Peyer's patch (tissue), 4 donors: ENCODE measurements at regions not wholly inside any gene's neighbourhood (a gene's known extent, or its start where the extent isn't known, plus 50 kb on each side); places are given as distances from the start of the nearest gene placed in this dataset.

Experiments
- DNase-seq, 3 donors: peaks; one replicate each; pipeline ENCODE4 v3.0.0-alpha.2; 2017 to 2019
- H3K27ac ChIP-seq, 4 donors: fragments of 200-600 bp; sonication (generic); one replicate each; pipeline ENCODE4 v1.5.1; 2016 to 2019
- H3K27me3 ChIP-seq, 2 donors: fragments of 200-600 bp; sonication (generic); one replicate each; pipeline ENCODE4 v1.5.1; 2019
- H3K36me3 ChIP-seq, 3 donors: fragments of 200-600 bp; sonication (generic); one replicate each; pipeline ENCODE4 v1.5.1; 2016 to 2019
- H3K4me1 ChIP-seq, 4 donors: fragments of 200-600 bp; sonication (generic); one replicate each; pipeline ENCODE4 v1.5.1; 2016 to 2019
- H3K4me3 ChIP-seq, 4 donors: fragments of 200-600 bp; sonication (generic); 1 replicate in 3 of 4; 2 replicates in 1 of 4; pipeline ENCODE4 v1.5.1; 2016 to 2019; ENCODE audit warnings: mild to moderate bottlenecking in 1 of 4
- H3K9me3 ChIP-seq, 4 donors: fragments of 200-600 bp; sonication (generic); one replicate each; pipeline ENCODE4 v1.5.1; 2016 to 2019; ENCODE audit warnings: mild to moderate bottlenecking in 1 of 4
- POLR2A ChIP-seq, 2 donors: fragments of 450-650 bp; IDR thresholded peaks; one replicate each; pipeline ENCODE4 v1.5.1; 2017; ENCODE audit warnings: antibody characterized with exemption in 2 of 2, mild to moderate bottlenecking in 2 of 2, moderate library complexity in 2 of 2
- TF ChIP-seq, protein P1 (sequence below), 6 experiments: fragments of 450-650 bp in 4 of 6; fragments of 200-600 bp in 2 of 6; sonication (generic) in 1 of 6; IDR thresholded peaks; one replicate each; pipeline ENCODE4 v1.5.1; 2017 to 2019; ENCODE audit warnings: antibody characterized with exemption in 6 of 6, mild to moderate bottlenecking in 3 of 6, moderate library complexity in 1 of 6

DNA sequence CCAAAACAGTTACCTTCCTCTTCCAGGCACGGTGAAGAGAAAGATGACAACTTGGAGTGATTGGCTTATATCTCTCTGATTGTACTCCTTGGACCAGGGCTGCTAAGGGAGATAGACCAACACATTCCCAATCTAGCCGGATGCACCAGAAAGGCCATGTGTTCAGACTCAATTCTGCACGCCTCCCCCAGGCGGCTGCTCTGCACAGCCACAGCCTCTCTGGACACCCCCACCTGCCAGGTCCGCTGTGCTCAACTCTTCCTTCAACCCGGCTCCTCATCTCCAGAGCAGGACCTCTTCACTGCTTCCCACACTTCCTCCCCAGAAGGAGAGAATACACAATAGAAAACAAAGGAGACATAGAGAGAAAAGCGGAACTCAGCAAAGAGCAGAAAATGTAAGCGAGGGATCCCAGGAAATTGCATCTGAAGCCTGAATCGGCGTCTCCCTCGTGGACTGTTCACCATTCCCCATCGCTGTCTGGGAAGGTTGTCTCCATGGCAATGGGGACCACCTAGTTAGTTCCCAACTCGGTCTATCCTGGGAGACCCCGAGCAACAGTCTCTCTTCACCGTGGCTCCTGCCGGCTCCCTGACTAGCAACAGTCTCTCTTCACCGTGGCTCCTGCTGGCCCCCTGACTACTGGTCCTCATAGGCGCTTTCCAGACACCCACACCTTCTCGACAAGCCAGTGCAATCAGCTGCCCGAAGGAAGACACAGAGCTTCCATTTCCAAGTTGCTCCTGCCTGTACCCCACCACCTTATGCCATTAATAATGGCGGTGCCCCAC, 361.7 kb upstream of the MYT1L start:
- no peak overlapping the region for H3K4me3 ChIP-seq
- DNase-seq, result peak in 1 of 3 donors; percentile 3
- no peak overlapping the region for H3K27ac ChIP-seq
- H3K36me3 ChIP-seq, result no peaks in the 10 kb centered on the region
- H3K9me3 ChIP-seq, result no peaks in the 10 kb centered on the region
- H3K4me1 ChIP-seq, result no peaks in the 10 kb centered on the region
- TF ChIP-seq, protein P1, sequence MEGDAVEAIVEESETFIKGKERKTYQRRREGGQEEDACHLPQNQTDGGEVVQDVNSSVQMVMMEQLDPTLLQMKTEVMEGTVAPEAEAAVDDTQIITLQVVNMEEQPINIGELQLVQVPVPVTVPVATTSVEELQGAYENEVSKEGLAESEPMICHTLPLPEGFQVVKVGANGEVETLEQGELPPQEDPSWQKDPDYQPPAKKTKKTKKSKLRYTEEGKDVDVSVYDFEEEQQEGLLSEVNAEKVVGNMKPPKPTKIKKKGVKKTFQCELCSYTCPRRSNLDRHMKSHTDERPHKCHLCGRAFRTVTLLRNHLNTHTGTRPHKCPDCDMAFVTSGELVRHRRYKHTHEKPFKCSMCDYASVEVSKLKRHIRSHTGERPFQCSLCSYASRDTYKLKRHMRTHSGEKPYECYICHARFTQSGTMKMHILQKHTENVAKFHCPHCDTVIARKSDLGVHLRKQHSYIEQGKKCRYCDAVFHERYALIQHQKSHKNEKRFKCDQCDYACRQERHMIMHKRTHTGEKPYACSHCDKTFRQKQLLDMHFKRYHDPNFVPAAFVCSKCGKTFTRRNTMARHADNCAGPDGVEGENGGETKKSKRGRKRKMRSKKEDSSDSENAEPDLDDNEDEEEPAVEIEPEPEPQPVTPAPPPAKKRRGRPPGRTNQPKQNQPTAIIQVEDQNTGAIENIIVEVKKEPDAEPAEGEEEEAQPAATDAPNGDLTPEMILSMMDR (IDR thresholded peaks at IDR 0.05), result no peak
- TF ChIP-seq POLR2A (IDR thresholded peaks at IDR 0.05), result no peak
- H3K27me3 ChIP-seq, result no peaks in the 10 kb centered on the region

DNA sequence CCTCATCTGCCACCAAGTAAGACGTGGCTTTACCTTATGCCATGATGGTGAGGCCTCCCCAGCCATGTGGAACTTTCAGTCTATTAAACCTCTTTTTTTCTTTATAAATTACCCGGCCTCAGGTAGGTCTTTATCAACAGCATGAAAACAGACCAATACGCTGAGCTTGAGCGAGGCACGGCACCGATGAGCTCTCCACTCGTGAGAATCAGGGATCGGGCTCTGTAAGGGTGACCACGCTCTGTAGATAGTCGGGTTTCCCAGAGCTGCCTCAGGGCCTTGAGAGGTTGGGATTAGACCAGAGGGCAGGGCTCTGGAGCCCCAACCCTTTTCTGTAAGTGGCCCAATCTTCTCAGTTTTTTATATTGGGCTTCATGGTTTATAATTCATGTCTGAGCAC, 360.3 kb upstream of the MYT1L start:
- Histone ChIP-seq H3K27ac (no peak overlapping the region), H3K9me3 (no peaks in the 10 kb centered on the region), H3K27me3 (no peaks in the 10 kb centered on the region), H3K36me3 (no peaks in the 10 kb centered on the region), H3K4me1 (no peaks in the 10 kb centered on the region), H3K4me3 (no peak overlapping the region)
- TF ChIP-seq, protein P1 (IDR thresholded peaks at IDR 0.05), result no peak
- no peak for TF ChIP-seq POLR2A (IDR thresholded peaks at IDR 0.05)
- DNase-seq, result peak in 1 of 3 donors; percentile 11

DNA sequence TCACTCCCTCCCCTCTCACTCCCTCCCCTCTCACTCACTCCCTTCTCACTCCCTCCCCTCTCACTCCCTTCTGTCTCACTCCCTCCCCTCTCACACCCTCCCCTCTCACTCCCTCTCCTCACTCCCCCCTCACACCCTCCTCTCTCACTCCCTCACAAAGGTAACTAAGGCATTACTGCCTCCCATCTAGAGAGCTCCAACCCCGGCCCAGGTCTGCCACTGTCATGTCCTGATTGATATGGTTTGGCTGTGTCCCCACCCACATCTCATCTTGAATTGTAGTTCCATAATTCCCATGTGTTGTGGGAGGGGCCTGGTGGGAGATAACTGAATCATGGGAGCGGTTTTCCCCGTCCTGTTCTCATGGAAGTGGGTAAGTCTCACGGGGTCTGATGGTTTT, 359.9 kb upstream of the MYT1L start:
- no peak overlapping the region for H3K4me3 ChIP-seq
- no peak for TF ChIP-seq POLR2A (IDR thresholded peaks at IDR 0.05)
- TF ChIP-seq, protein P1 (IDR thresholded peaks at IDR 0.05), result no peak
- H3K36me3 ChIP-seq, result no peaks in the 10 kb centered on the region
- no peaks in the 10 kb centered on the region for H3K4me1 ChIP-seq
- no peak overlapping the region for H3K27ac ChIP-seq
- peak in 1 of 3 donors; percentile 4 for DNase-seq
- no peaks in the 10 kb centered on the region for H3K27me3 ChIP-seq
- H3K9me3 ChIP-seq, result no peaks in the 10 kb centered on the region

DNA sequence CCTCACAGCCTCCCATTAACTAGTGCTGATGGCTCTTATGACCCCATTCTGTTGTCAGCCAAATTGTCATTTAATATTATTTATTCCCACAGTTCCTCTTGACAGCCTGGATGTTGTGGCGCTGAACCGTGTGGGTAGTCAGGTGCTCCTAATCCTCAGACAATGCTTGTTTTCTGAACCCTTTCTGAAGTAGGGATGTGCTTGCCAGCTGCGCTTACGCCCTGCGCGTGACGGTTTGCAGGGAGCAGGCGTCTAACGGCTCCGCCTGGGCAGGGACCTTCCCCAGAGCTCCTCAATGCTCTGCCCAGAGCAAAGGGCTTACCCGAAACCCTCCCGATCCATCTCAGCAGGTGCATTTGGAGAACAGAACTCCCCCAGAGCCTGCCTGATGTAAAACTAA, 358.2 kb upstream of the MYT1L start:
- Histone ChIP-seq H3K36me3 (no peaks in the 10 kb centered on the region), H3K27ac (no peak overlapping the region), H3K27me3 (no peaks in the 10 kb centered on the region), H3K4me1 (no peaks in the 10 kb centered on the region), H3K4me3 (no peak overlapping the region), H3K9me3 (no peaks in the 10 kb centered on the region)
- DNase-seq, result no peak
- TF ChIP-seq POLR2A (IDR thresholded peaks at IDR 0.05), result no peak
- TF ChIP-seq, protein P1 (IDR thresholded peaks at IDR 0.05), result no peak

DNA sequence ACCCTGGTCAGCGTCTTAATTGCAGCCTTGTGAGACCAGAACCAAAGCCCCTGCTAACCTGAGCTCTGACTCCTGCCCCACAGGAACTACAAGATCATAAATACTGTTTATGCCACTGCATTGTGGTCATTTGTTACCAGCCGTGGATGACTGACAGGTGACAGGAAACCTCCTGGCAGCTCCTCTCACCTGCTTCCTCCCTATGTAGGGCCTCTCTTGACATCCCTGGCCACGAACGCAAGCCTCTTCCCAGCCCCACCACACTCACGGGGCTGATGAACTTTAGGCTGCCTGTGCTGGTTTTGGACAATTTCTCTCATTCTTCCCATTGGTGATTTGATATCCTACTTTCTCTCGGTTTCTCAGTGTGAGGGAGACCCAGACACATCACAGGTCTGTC, 357.2 kb upstream of the MYT1L start:
- H3K4me3 ChIP-seq, result no peak overlapping the region
- H3K36me3 ChIP-seq, result no peaks in the 10 kb centered on the region
- DNase-seq, result peak in 1 of 3 donors; percentile 7
- TF ChIP-seq, protein P1 (IDR thresholded peaks at IDR 0.05), result no peak
- TF ChIP-seq POLR2A (IDR thresholded peaks at IDR 0.05), result no peak
- H3K27ac ChIP-seq, result no peak overlapping the region
- no peaks in the 10 kb centered on the region for H3K4me1 ChIP-seq
- H3K27me3 ChIP-seq, result no peaks in the 10 kb centered on the region
- H3K9me3 ChIP-seq, result no peaks in the 10 kb centered on the region
